Fibroblast of skin of back (primary cell): ENCODE measurements at regions not wholly inside any gene's neighbourhood (a gene's known extent, or its start where the extent isn't known, plus 50 kb on each side); places are given as distances from the start of the nearest gene placed in this dataset.
"Not testable (repeated sequence)": the region's sequence is repeated elsewhere in the genome, so short reads cannot be mapped to it uniquely, and the experiment has no call there.

Experiments
- DNase-seq: peaks from one replicate; pipeline ENCODE4 v3.0.0-alpha.2; 2013

GRCh38 chr10:30696416-30697185 is 67.0 kb upstream of the LYZL2 start:
- not testable (repeated sequence) for DNase-seq

- DNase-seq: peak; percentile 58
Measured at GRCh38 chr10:30695481-30696236, 66.1 kb upstream of the LYZL2 start.

- DNase-seq: no peak
Measured at GRCh38 chr10:30694518-30695228, 65.1 kb upstream of the LYZL2 start.

- peak; percentile 90 for DNase-seq
Measured at GRCh38 chr10:30691639-30692015, 62.1 kb upstream of the LYZL2 start.

- not testable (repeated sequence) for DNase-seq
Measured at GRCh38 chr10:30690948-30691638, 61.5 kb upstream of the LYZL2 start.

- DNase-seq: no peak
Measured at GRCh38 chr10:30688456-30688855, 58.9 kb upstream of the LYZL2 start.

GRCh38 chr10:30687698-30688213 is 58.2 kb upstream of the LYZL2 start:
- DNase-seq: peak; percentile 73

GRCh38 chr10:30686708-30687107 is 57.2 kb upstream of the LYZL2 start:
- DNase-seq: no peak

GRCh38 chr10:30683496-30683895 is 53.9 kb upstream of the LYZL2 start:
- no peak for DNase-seq

- DNase-seq: peak; percentile 99
Measured at GRCh38 chr10:30682377-30683199, 53.0 kb upstream of the LYZL2 start.

- no peak for DNase-seq
Measured at GRCh38 chr10:30680908-30681307, 51.4 kb upstream of the LYZL2 start.
